ENCODE measurements at regions not wholly inside any gene's neighbourhood (a gene's known extent, or its start where the extent isn't known, plus 50 kb on each side); places are given as distances from the start of the nearest gene placed in this dataset.

GRCh38 chr10:56880606-56881005 is 519.5 kb upstream of the ZWINT start:
- Histone ChIP-seq H3K4me3 (ENCODE audit: low read length) (no peak overlapping the region), H3K27me3 (ENCODE audit: control insufficient read depth, insufficient read depth, low read length) (no peaks in the 10 kb centered on the region), H3K27ac (ENCODE audit: low read length) (no peak overlapping the region), H3K36me3 (ENCODE audit: control insufficient read depth, insufficient read depth, low read length) (no peaks in the 10 kb centered on the region), H3K4me1 (ENCODE audit: control insufficient read depth, insufficient read depth, low read length) (no peaks in the 10 kb centered on the region), H3K9me3 (replicated peaks; ENCODE audit: control insufficient read depth, low read depth, low read length) (no peaks in the 10 kb centered on the region)
- DNase-seq: no peak
- whole genome bisulfite sequencing (ENCODE audit: insufficient coverage): 30% methylated on average over 2 of the region's 4 CpGs

- DNase-seq: no peak
- H3K36me3 ChIP-seq (ENCODE audit: control insufficient read depth, insufficient read depth, low read length): no peaks in the 10 kb centered on the region
- no peak overlapping the region for H3K4me3 ChIP-seq (ENCODE audit: low read length)
- H3K4me1 ChIP-seq (ENCODE audit: control insufficient read depth, insufficient read depth, low read length): no peaks in the 10 kb centered on the region
- WGBS (ENCODE audit: insufficient coverage): no CpG with 5 or more reads among the region's 1 CpG
- no peaks in the 10 kb centered on the region for H3K9me3 ChIP-seq (replicated peaks; ENCODE audit: control insufficient read depth, low read depth, low read length)
- no peak overlapping the region for H3K27ac ChIP-seq (ENCODE audit: low read length)
- H3K27me3 ChIP-seq (ENCODE audit: control insufficient read depth, insufficient read depth, low read length): no peaks in the 10 kb centered on the region
These were observed 513.9 kb upstream of the ZWINT start for GRCh38 chr10:56874950-56875349.

- H3K27me3 ChIP-seq (ENCODE audit: control insufficient read depth, insufficient read depth, low read length): no peaks in the 10 kb centered on the region
- DNase-seq: no peak
- no peaks in the 10 kb centered on the region for H3K4me1 ChIP-seq (ENCODE audit: control insufficient read depth, insufficient read depth, low read length)
- H3K9me3 ChIP-seq (replicated peaks; ENCODE audit: control insufficient read depth, low read depth, low read length): peaks cover 2% of the 10 kb centered on the region
- no peak overlapping the region for H3K4me3 ChIP-seq (ENCODE audit: low read length)
- no peak overlapping the region for H3K27ac ChIP-seq (ENCODE audit: low read length)
- H3K36me3 ChIP-seq (ENCODE audit: control insufficient read depth, insufficient read depth, low read length): no peaks in the 10 kb centered on the region
These were observed 510.2 kb upstream of the ZWINT start for GRCh38 chr10:56871160-56871668.

- no peak for DNase-seq
- Histone ChIP-seq H3K27me3 (ENCODE audit: control insufficient read depth, insufficient read depth, low read length) (no peaks in the 10 kb centered on the region), H3K4me1 (ENCODE audit: control insufficient read depth, insufficient read depth, low read length) (no peaks in the 10 kb centered on the region), H3K4me3 (ENCODE audit: low read length) (no peak overlapping the region), H3K36me3 (ENCODE audit: control insufficient read depth, insufficient read depth, low read length) (no peaks in the 10 kb centered on the region), H3K9me3 (replicated peaks; ENCODE audit: control insufficient read depth, low read depth, low read length) (peaks cover 2% of the 10 kb centered on the region), H3K27ac (ENCODE audit: low read length) (no peak overlapping the region)
- no CpG with 5 or more reads among the region's 3 CpGs for WGBS (ENCODE audit: insufficient coverage)
These were observed 506.2 kb upstream of the ZWINT start for GRCh38 chr10:56867236-56867635.

GRCh38 chr10:56856569-56856968 is 495.5 kb upstream of the ZWINT start:
- Histone ChIP-seq H3K36me3 (ENCODE audit: control insufficient read depth, insufficient read depth, low read length) (no peaks in the 10 kb centered on the region), H3K4me1 (ENCODE audit: control insufficient read depth, insufficient read depth, low read length) (no peaks in the 10 kb centered on the region), H3K4me3 (ENCODE audit: low read length) (no peak overlapping the region), H3K27ac (ENCODE audit: low read length) (no peak overlapping the region), H3K27me3 (ENCODE audit: control insufficient read depth, insufficient read depth, low read length) (no peaks in the 10 kb centered on the region), H3K9me3 (replicated peaks; ENCODE audit: control insufficient read depth, low read depth, low read length) (no peaks in the 10 kb centered on the region)
- DNase-seq: no peak
- no CpG with 5 or more reads among the region's 2 CpGs for WGBS (ENCODE audit: insufficient coverage)

- DNase-seq: peak; percentile 58
- no peaks in the 10 kb centered on the region for H3K4me1 ChIP-seq (ENCODE audit: control insufficient read depth, insufficient read depth, low read length)
- no peak overlapping the region for H3K4me3 ChIP-seq (ENCODE audit: low read length)
- WGBS (ENCODE audit: insufficient coverage): 67% methylated on average over 2 of the region's 6 CpGs
- no peaks in the 10 kb centered on the region for H3K9me3 ChIP-seq (replicated peaks; ENCODE audit: control insufficient read depth, low read depth, low read length)
- H3K36me3 ChIP-seq (ENCODE audit: control insufficient read depth, insufficient read depth, low read length): no peaks in the 10 kb centered on the region
- no peaks in the 10 kb centered on the region for H3K27me3 ChIP-seq (ENCODE audit: control insufficient read depth, insufficient read depth, low read length)
- no peak overlapping the region for H3K27ac ChIP-seq (ENCODE audit: low read length)
These were observed 484.0 kb upstream of the ZWINT start for GRCh38 chr10:56844978-56845529.

GRCh38 chr10:56836659-56837058 is 475.6 kb upstream of the ZWINT start:
- H3K4me3 ChIP-seq (ENCODE audit: low read length): no peak overlapping the region
- H3K27me3 ChIP-seq (ENCODE audit: control insufficient read depth, insufficient read depth, low read length): no peaks in the 10 kb centered on the region
- H3K9me3 ChIP-seq (replicated peaks; ENCODE audit: control insufficient read depth, low read depth, low read length): no peaks in the 10 kb centered on the region
- no peak for DNase-seq
- no peaks in the 10 kb centered on the region for H3K4me1 ChIP-seq (ENCODE audit: control insufficient read depth, insufficient read depth, low read length)
- no peaks in the 10 kb centered on the region for H3K36me3 ChIP-seq (ENCODE audit: control insufficient read depth, insufficient read depth, low read length)
- H3K27ac ChIP-seq (ENCODE audit: low read length): no peak overlapping the region

GRCh38 chr10:56831681-56832080 is 470.6 kb upstream of the ZWINT start:
- Histone ChIP-seq H3K27ac (ENCODE audit: low read length) (no peak overlapping the region), H3K9me3 (replicated peaks; ENCODE audit: control insufficient read depth, low read depth, low read length) (no peaks in the 10 kb centered on the region), H3K4me1 (ENCODE audit: control insufficient read depth, insufficient read depth, low read length) (no peaks in the 10 kb centered on the region), H3K36me3 (ENCODE audit: control insufficient read depth, insufficient read depth, low read length) (no peaks in the 10 kb centered on the region), H3K4me3 (ENCODE audit: low read length) (no peak overlapping the region), H3K27me3 (ENCODE audit: control insufficient read depth, insufficient read depth, low read length) (no peaks in the 10 kb centered on the region)
- no peak for DNase-seq
- whole genome bisulfite sequencing (ENCODE audit: insufficient coverage): no CpG with 5 or more reads among the region's 3 CpGs

GRCh38 chr10:56823849-56824248 is 462.8 kb upstream of the ZWINT start:
- Histone ChIP-seq H3K27me3 (ENCODE audit: control insufficient read depth, insufficient read depth, low read length) (no peaks in the 10 kb centered on the region), H3K9me3 (replicated peaks; ENCODE audit: control insufficient read depth, low read depth, low read length) (peaks cover 22% of the 10 kb centered on the region), H3K27ac (ENCODE audit: low read length) (no peak overlapping the region), H3K4me3 (ENCODE audit: low read length) (no peak overlapping the region), H3K36me3 (ENCODE audit: control insufficient read depth, insufficient read depth, low read length) (no peaks in the 10 kb centered on the region), H3K4me1 (ENCODE audit: control insufficient read depth, insufficient read depth, low read length) (no peaks in the 10 kb centered on the region)
- no CpG with 5 or more reads among the region's 1 CpG for whole genome bisulfite sequencing (ENCODE audit: insufficient coverage)
- DNase-seq: no peak

- peaks cover 8% of the 10 kb centered on the region for H3K9me3 ChIP-seq (replicated peaks; ENCODE audit: control insufficient read depth, low read depth, low read length)
- DNase-seq: no peak
- no peaks in the 10 kb centered on the region for H3K36me3 ChIP-seq (ENCODE audit: control insufficient read depth, insufficient read depth, low read length)
- H3K4me1 ChIP-seq (ENCODE audit: control insufficient read depth, insufficient read depth, low read length): no peaks in the 10 kb centered on the region
- no CpG with 5 or more reads among the region's 1 CpG for WGBS (ENCODE audit: insufficient coverage)
- no peak overlapping the region for H3K4me3 ChIP-seq (ENCODE audit: low read length)
- H3K27ac ChIP-seq (ENCODE audit: low read length): no peak overlapping the region
- no peaks in the 10 kb centered on the region for H3K27me3 ChIP-seq (ENCODE audit: control insufficient read depth, insufficient read depth, low read length)
These were observed 444.0 kb upstream of the ZWINT start for GRCh38 chr10:56805022-56805421.

GRCh38 chr10:56785292-56785691 is 424.2 kb upstream of the ZWINT start:
- DNase-seq: no peak
- H3K27me3 ChIP-seq (ENCODE audit: control insufficient read depth, insufficient read depth, low read length): no peaks in the 10 kb centered on the region

More at GRCh38 chr10:56785292-56785691, 424.2 kb upstream of the ZWINT start:
- no peaks in the 10 kb centered on the region for H3K36me3 ChIP-seq (ENCODE audit: control insufficient read depth, insufficient read depth, low read length)
- H3K4me3 ChIP-seq (ENCODE audit: low read length): no peak overlapping the region
- no peaks in the 10 kb centered on the region for H3K9me3 ChIP-seq (replicated peaks; ENCODE audit: control insufficient read depth, low read depth, low read length)
- no CpG with 5 or more reads among the region's 3 CpGs for WGBS (ENCODE audit: insufficient coverage)
- no peaks in the 10 kb centered on the region for H3K4me1 ChIP-seq (ENCODE audit: control insufficient read depth, insufficient read depth, low read length)
- H3K27ac ChIP-seq (ENCODE audit: low read length): no peak overlapping the region

All from muscle of leg (tissue), 3 donors.